Omental fat pad (tissue), 3 donors: ENCODE measurements at regions not wholly inside any gene's neighbourhood (a gene's known extent, or its start where the extent isn't known, plus 50 kb on each side); places are given as distances from the start of the nearest gene placed in this dataset.

Experiments used
- ATAC-seq: fragments of 150-250 bp; one replicate; pipeline ENCODE4 v1.9.1; 2016; ENCODE audit warnings: mild to moderate bottlenecking, moderate library complexity; ENCODE audit not compliant: low FRiP score
- DNase-seq: peaks from one replicate; pipeline ENCODE4 v3.0.0-alpha.2; 2019; ENCODE audit warnings: low spot score
- CTCF ChIP-seq, 3 donors: fragments of 450-650 bp; IDR thresholded peaks; one replicate each; pipeline ENCODE4 v1.5.1; 2016 to 2017; ENCODE audit warnings: antibody characterized with exemption in 3 of 3, mild to moderate bottlenecking in 3 of 3, moderate library complexity in 2 of 3

GRCh38 chr9:14006386-14007187 lies 307.4 kb downstream of the NFIB start:
- DNase-seq (no peak), ATAC-seq (no peak)
- TF ChIP-seq CTCF (IDR thresholded peaks at IDR 0.05), result no peak

- no peak for ATAC-seq
- no peak for DNase-seq
- no peak for TF ChIP-seq CTCF (IDR thresholded peaks at IDR 0.05)
Measured at GRCh38 chr9:14004110-14004509, 309.8 kb downstream of the NFIB start.

- no peak for TF ChIP-seq CTCF (IDR thresholded peaks at IDR 0.05)
- no peak for ATAC-seq
Measured at GRCh38 chr9:13994240-13994639, 319.7 kb downstream of the NFIB start.

GRCh38 chr9:13993632-13994185 lies 320.2 kb downstream of the NFIB start:
- ATAC-seq (no peak), DNase-seq (no peak)
- TF ChIP-seq CTCF (IDR thresholded peaks at IDR 0.05), result no peak

More at GRCh38 chr9:13994240-13994639, 319.7 kb downstream of the NFIB start:
- no peak for DNase-seq

- TF ChIP-seq CTCF (IDR thresholded peaks at IDR 0.05), result no peak
- ATAC-seq (no peak), DNase-seq (no peak)
Measured at GRCh38 chr9:13992138-13993088, 321.5 kb downstream of the NFIB start.

- no peak for TF ChIP-seq CTCF (IDR thresholded peaks at IDR 0.05)
- DNase-seq (no peak), ATAC-seq (no peak)
Measured at GRCh38 chr9:13991395-13991794, 322.5 kb downstream of the NFIB start.
